Activated B cell treated with CpG ODN at 0.5 μM for 24 hours (primary cell): ENCODE measurements at regions not wholly inside any gene's neighbourhood (a gene's known extent, or its start where the extent isn't known, plus 50 kb on each side); places are given as distances from the start of the nearest gene placed in this dataset.

Experiments used
- ATAC-seq: fragments of 200-7000 bp; cut with Tn5 transposase; one replicate; pipeline ENCODE4 v1.10.0; 2021; ENCODE audit warnings: low read depth, mild to moderate bottlenecking, moderate library complexity
- CTCF ChIA-PET: fragments of 350-600 bp; sonication (Branson Sonifier 250); formaldehyde crosslinking; loops from one replicate; lab custom pipeline; 2021; ENCODE audit warnings: antibody characterized with exemption; lab: Charles Lee
- POLR2A ChIA-PET: fragments of 350-600 bp; sonication (Branson Sonifier 250); formaldehyde crosslinking; loops from one replicate; lab custom pipeline; 2021; ENCODE audit warnings: antibody characterized with exemption; lab: Charles Lee
- DNase-seq: peaks from one replicate; pipeline ENCODE4 v3.0.0; 2022
- H3K27ac Mint-ChIP-seq: one replicate; pipeline ENCODE4 v1.8.0; 2020; ENCODE audit warnings: mixed read lengths
- H3K27me3 Mint-ChIP-seq: one replicate; pipeline ENCODE4 v1.8.0; 2021; ENCODE audit warnings: mixed read lengths
- H3K36me3 Mint-ChIP-seq: one replicate; pipeline ENCODE4 v1.8.0; 2021; ENCODE audit warnings: low read depth, mixed read lengths
- H3K4me1 Mint-ChIP-seq: one replicate; pipeline ENCODE4 v1.8.0; 2021; ENCODE audit warnings: mixed read lengths
- H3K4me3 Mint-ChIP-seq: one replicate; pipeline ENCODE4 v1.8.0; 2020; ENCODE audit warnings: mild to moderate bottlenecking, mixed read lengths
- H3K9me3 Mint-ChIP-seq: one replicate; pipeline ENCODE4 v1.8.0; 2020; ENCODE audit warnings: mixed read lengths
- intact Hi-C: fragments of 100-400 bp; cut with micrococcal nuclease; formaldehyde crosslinking; loops from one replicate; pipeline ENCODE4 v1.15.1; 2024
- TF ChIP-seq, protein P1 (sequence below): fragments of 200-600 bp; IDR thresholded peaks from one replicate; pipeline ENCODE4 v1.8.0; 2022; ENCODE audit warnings: antibody characterized with exemption, mild to moderate bottlenecking

DNA sequence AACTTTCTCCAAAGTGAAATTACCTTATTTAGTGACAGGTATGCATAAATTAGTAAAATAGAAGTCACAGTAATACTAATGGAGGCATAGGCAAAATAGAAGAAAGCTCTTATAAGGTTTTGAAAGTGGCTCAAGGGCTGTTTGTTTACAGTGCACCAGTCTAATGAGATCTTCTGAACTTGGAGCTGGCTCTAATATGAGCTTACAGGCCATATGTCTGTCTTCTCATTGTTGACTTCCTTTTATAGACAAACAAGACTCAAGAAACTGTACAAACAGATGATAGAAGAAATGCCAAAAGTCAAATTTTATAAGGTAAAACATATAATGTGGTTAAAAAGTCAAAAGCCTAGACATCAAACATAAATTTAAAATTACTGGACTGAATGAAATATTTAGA, 207.5 kb upstream of the NEGR1 start:
- Mint-ChIP-seq H3K4me3 (no peak overlapping the region), H3K36me3 (no peaks in the 10 kb centered on the region), H3K9me3 (no peaks in the 10 kb centered on the region), H3K27me3 (no peaks in the 10 kb centered on the region), H3K4me1 (no peaks in the 10 kb centered on the region), H3K27ac (no peak overlapping the region)
- no peak for DNase-seq
- ATAC-seq, result no peak
- POLR2A ChIA-PET, result no interaction called here
- intact Hi-C loops, result no loop called here
- CTCF ChIA-PET, result no interaction called here
- TF ChIP-seq, protein P1, sequence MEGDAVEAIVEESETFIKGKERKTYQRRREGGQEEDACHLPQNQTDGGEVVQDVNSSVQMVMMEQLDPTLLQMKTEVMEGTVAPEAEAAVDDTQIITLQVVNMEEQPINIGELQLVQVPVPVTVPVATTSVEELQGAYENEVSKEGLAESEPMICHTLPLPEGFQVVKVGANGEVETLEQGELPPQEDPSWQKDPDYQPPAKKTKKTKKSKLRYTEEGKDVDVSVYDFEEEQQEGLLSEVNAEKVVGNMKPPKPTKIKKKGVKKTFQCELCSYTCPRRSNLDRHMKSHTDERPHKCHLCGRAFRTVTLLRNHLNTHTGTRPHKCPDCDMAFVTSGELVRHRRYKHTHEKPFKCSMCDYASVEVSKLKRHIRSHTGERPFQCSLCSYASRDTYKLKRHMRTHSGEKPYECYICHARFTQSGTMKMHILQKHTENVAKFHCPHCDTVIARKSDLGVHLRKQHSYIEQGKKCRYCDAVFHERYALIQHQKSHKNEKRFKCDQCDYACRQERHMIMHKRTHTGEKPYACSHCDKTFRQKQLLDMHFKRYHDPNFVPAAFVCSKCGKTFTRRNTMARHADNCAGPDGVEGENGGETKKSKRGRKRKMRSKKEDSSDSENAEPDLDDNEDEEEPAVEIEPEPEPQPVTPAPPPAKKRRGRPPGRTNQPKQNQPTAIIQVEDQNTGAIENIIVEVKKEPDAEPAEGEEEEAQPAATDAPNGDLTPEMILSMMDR, result no peak

DNA sequence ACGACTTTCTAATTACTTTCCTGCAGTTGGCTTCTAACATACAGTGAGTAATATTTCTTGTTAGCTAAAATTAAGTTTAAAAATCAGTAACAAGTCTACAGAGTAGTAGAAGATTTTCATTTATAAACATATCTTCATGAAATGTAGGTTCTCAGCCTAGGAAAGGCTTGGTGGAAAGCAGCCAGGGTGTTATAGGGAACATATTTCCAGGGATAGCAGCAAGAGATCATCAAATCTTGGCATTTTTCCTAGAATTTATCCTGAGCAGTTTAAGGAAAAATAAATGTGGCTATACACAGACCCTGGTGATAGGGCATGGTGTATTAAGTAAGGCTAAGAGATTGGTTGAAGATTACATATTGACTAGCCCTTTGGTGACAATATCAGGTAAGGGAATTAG, 203.5 kb upstream of the NEGR1 start:
- intact Hi-C loops, result no loop called here
- TF ChIP-seq, protein P1, result no peak
- ChIA-PET POLR2A (no interaction called here), CTCF (no interaction called here)
- Mint-ChIP-seq H3K27me3 (no peaks in the 10 kb centered on the region), H3K27ac (no peak overlapping the region), H3K9me3 (no peaks in the 10 kb centered on the region), H3K4me3 (no peak overlapping the region), H3K36me3 (no peaks in the 10 kb centered on the region), H3K4me1 (no peaks in the 10 kb centered on the region)
- no peak for DNase-seq
- ATAC-seq, result no peak

DNA sequence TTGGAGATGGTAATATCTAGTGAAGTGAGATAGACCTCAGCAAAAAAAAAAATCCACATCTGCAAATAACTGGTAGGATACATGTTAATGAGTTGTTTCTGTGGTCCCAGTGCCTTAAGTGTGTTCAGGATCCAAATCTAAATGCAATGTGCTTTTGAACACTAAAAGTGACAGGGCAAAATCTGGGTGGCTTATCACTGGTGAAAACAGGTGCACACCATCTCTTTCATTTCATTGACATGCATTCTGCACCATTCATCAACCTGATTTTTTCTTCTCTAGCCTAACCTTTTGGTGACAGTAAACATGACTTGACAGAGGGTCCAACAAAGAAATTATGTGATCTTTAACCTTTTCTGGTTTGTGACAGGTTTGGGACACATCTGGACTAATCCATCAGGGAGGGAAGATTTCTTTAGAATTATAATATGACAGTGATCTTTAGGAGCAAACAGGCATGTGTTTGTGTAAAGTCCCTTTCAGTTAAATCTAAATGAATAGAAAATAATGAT, 201.6 kb upstream of the NEGR1 start:
- Mint-ChIP-seq H3K27me3 (no peaks in the 10 kb centered on the region), H3K4me1 (no peaks in the 10 kb centered on the region), H3K4me3 (no peak overlapping the region), H3K27ac (no peak overlapping the region), H3K36me3 (no peaks in the 10 kb centered on the region), H3K9me3 (no peaks in the 10 kb centered on the region)
- ChIA-PET POLR2A (no interaction called here), CTCF (no interaction called here)
- TF ChIP-seq, protein P1, result no peak
- intact Hi-C loops, result no loop called here
- DNase-seq, result no peak
- ATAC-seq, result no peak

DNA sequence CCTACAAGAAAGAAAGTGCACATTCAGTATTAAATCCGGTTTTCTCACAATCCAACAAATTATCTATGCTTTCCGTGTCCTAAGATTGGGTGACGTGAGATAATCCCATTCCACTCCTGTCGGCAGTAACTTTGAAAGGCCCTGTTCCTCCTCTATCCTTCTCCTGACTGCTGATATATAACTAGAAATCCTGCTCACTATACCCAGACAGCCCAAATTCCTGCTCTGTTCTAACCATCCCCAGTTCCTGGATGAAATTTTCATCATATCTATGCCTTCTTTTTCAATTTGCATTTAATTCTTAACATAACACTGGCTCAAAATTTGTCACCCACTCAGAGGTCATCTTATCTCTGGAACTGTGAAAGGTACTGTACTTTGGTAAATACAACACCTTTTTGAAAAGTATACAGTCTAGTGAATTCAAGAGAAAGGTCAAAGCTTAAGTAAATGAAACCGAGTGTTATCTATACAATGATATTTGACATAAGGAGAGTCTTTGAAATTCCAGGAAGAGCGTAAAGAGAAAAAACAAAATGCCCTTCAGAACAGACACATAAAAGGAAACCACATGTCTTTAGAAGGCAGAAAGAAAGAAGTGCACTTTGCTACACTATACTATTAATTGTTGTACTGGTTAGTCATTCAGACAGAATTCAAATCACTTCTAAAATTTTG, 200.5 kb upstream of the NEGR1 start:
- ATAC-seq, result no peak
- TF ChIP-seq, protein P1, result no peak
- no peak overlapping the region for H3K27ac Mint-ChIP-seq
- intact Hi-C loops, result no loop called here
- no peaks in the 10 kb centered on the region for H3K9me3 Mint-ChIP-seq
- POLR2A ChIA-PET, result no interaction called here
- no peaks in the 10 kb centered on the region for H3K36me3 Mint-ChIP-seq
- CTCF ChIA-PET, result no interaction called here
- DNase-seq, result no peak
- H3K4me3 Mint-ChIP-seq, result no peak overlapping the region
- no peaks in the 10 kb centered on the region for H3K4me1 Mint-ChIP-seq
- no peaks in the 10 kb centered on the region for H3K27me3 Mint-ChIP-seq

DNA sequence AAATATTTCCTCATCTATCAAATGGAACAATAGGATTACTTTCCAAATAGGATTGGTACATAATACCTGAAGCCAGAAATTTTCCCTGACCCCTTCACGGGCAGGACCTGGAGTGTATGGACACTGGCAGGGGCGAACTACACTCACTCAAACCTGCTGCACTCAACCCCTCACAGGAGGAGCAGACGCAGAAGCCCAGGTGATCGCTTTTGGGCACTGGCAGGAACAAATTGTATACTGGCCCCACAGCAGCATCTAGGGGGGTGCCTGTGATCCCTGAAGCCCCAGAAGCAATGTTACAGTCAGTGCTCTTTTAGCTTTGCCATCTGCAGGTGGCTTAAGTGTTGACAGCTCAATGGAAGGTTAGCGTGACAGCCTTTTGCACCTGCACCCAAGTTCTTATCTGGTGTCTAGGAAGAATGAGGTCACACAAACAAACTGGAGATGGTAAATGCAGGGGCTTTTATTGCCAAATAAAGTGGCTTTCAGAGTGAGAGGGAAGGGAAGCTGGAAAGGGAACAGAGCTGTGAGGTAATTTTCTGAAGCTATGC, 199.2 kb upstream of the NEGR1 start:
- intact Hi-C loops, result no loop called here
- Mint-ChIP-seq H3K27ac (no peak overlapping the region), H3K4me3 (no peak overlapping the region), H3K36me3 (no peaks in the 10 kb centered on the region), H3K4me1 (no peaks in the 10 kb centered on the region), H3K27me3 (no peaks in the 10 kb centered on the region), H3K9me3 (no peaks in the 10 kb centered on the region)
- no peak for DNase-seq
- CTCF ChIA-PET, result no interaction called here
- ATAC-seq, result no peak
- POLR2A ChIA-PET, result no interaction called here
- TF ChIP-seq, protein P1, result no peak
